ENCODE measurements at regions not wholly inside any gene's neighbourhood (a gene's known extent, or its start where the extent isn't known, plus 50 kb on each side); places are given as distances from the start of the nearest gene placed in this dataset.

DNA sequence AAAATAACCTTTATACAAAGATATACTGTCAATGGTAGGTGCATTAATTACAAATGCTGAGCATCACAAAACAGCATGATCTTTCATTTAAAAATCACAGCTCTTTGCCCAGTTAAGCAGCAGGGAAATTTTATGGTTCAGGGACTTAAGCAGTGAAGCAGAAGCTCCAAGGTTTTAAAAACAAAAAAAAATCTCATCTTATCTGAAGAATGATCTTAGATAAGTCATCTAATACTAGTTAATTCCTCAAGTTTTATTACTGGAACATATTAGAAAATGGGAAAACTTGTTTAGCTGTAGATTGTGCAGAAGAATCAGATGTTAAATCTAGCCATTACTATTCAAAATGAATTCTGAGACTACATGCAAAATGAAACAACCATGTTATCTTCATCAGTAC, 289.9 kb downstream of the GASK1B start:
- POLR2A ChIA-PET = no interaction called here
- Mint-ChIP-seq H3K4me1 (ENCODE audit: insufficient read depth, unreplicated experiment) (peaks cover 5% of the 10 kb centered on the region), H3K27me3 (ENCODE audit: insufficient read depth, unreplicated experiment) (no peaks in the 10 kb centered on the region), H3K27ac (ENCODE audit: low read depth, unreplicated experiment) (no peak overlapping the region), H3K36me3 (ENCODE audit: insufficient read depth, unreplicated experiment) (no peaks in the 10 kb centered on the region), H3K4me3 (ENCODE audit: unreplicated experiment) (no peak overlapping the region), H3K9me3 (ENCODE audit: unreplicated experiment) (no peaks in the 10 kb centered on the region)
- intact Hi-C loops (cut with micrococcal nuclease) = no loop called here
- no TSS peak for BruUV-seq (replicated peaks)
- DNase-seq (ENCODE audit: unreplicated experiment) = no peak
- CTCF ChIA-PET = interaction anchor here (1.2 kb wide), 1 partner anchor 10 kb away, joined by 4 read pairs; no protein-coding TSS in a partner anchor
- TF ChIP-seq, protein P1, sequence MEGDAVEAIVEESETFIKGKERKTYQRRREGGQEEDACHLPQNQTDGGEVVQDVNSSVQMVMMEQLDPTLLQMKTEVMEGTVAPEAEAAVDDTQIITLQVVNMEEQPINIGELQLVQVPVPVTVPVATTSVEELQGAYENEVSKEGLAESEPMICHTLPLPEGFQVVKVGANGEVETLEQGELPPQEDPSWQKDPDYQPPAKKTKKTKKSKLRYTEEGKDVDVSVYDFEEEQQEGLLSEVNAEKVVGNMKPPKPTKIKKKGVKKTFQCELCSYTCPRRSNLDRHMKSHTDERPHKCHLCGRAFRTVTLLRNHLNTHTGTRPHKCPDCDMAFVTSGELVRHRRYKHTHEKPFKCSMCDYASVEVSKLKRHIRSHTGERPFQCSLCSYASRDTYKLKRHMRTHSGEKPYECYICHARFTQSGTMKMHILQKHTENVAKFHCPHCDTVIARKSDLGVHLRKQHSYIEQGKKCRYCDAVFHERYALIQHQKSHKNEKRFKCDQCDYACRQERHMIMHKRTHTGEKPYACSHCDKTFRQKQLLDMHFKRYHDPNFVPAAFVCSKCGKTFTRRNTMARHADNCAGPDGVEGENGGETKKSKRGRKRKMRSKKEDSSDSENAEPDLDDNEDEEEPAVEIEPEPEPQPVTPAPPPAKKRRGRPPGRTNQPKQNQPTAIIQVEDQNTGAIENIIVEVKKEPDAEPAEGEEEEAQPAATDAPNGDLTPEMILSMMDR (IDR thresholded peaks at IDR 0.05; ENCODE audit: unreplicated experiment) = no peak

DNA sequence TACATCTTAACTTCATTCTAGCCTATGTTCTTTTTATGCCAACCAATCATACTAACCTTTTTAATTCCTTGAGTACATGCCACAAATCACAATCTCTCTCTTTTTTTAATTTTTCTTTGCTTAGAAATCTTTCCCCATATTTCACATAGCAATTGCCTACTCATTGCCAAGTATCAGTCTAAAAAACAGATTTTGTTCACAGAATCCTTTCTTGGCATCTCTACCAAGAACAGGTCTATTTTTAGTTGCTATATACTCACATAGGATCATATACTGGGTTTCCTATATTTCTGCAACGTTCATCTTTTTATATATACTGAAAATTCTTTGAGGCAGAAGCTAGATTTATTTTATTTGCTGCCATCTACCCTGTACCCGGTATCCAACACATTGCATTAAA, 292.1 kb downstream of the GASK1B start:
- ChIA-PET CTCF (no interaction called here), POLR2A (no interaction called here)
- DNase-seq (ENCODE audit: unreplicated experiment) = no peak
- Mint-ChIP-seq H3K27ac (ENCODE audit: low read depth, unreplicated experiment) (no peak overlapping the region), H3K4me3 (ENCODE audit: unreplicated experiment) (no peak overlapping the region), H3K9me3 (ENCODE audit: unreplicated experiment) (peaks cover 8% of the 10 kb centered on the region), H3K27me3 (ENCODE audit: insufficient read depth, unreplicated experiment) (no peaks in the 10 kb centered on the region), H3K4me1 (ENCODE audit: insufficient read depth, unreplicated experiment) (no peaks in the 10 kb centered on the region), H3K36me3 (ENCODE audit: insufficient read depth, unreplicated experiment) (no peaks in the 10 kb centered on the region)
- intact Hi-C loops (cut with micrococcal nuclease) = no loop called here
- TF ChIP-seq, protein P1 (IDR thresholded peaks at IDR 0.05; ENCODE audit: unreplicated experiment) = no peak
- no TSS peak for BruUV-seq (replicated peaks)

DNA sequence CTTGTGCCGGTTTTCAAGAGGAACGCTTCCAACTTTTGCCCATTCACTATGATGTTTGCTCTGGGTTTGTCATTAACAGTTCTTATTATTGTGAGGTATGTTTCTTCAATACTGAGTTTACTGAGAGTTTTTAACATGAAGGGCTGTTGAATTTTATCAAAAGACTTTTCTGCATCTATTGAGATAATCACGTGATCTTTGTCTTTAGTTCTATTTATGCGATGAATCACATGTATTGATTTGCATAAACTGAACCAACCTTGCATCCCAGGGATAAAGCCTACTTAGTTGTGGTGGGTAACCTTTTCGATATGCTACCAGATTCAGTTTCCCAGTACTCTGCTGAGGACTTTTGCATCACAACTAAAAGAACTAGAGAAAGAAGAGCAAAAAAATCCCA, 318.0 kb downstream of the GASK1B start:
- H3K4me1 Mint-ChIP-seq (ENCODE audit: insufficient read depth, unreplicated experiment) = no peaks in the 10 kb centered on the region
- H3K36me3 Mint-ChIP-seq (ENCODE audit: insufficient read depth, unreplicated experiment) = no peaks in the 10 kb centered on the region
- no peaks in the 10 kb centered on the region for H3K9me3 Mint-ChIP-seq (ENCODE audit: unreplicated experiment)
- intact Hi-C loops (cut with micrococcal nuclease) = no loop called here
- no peak overlapping the region for H3K27ac Mint-ChIP-seq (ENCODE audit: low read depth, unreplicated experiment)
- no peaks in the 10 kb centered on the region for H3K27me3 Mint-ChIP-seq (ENCODE audit: insufficient read depth, unreplicated experiment)
- POLR2A ChIA-PET = no interaction called here
- BruUV-seq (replicated peaks) = no TSS peak
- CTCF ChIA-PET = no interaction called here
- TF ChIP-seq, protein P1 (IDR thresholded peaks at IDR 0.05; ENCODE audit: unreplicated experiment) = no peak
- DNase-seq (ENCODE audit: unreplicated experiment) = no peak
- no peak overlapping the region for H3K4me3 Mint-ChIP-seq (ENCODE audit: unreplicated experiment)

DNA sequence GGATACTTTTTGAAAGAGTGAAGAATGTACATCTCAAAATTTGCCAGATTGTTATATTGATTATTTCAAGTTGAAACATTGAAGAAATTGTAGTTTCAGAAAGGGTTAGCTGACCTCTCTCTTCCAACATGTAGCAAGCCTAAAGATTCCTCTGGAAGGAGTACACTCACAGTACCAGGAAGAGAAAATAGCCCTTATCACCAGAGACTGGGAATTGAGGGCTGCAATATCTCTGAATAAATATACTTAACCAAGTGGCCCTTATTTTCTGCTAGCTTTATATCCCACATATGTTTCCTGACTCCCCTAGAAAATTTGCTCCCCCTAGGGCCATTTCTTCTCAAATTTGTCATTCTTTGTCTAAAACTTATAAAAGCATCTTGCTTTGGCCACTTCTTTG, 332.2 kb downstream of the GASK1B start:
- POLR2A ChIA-PET = no interaction called here
- no peaks in the 10 kb centered on the region for H3K36me3 Mint-ChIP-seq (ENCODE audit: insufficient read depth, unreplicated experiment)
- no peaks in the 10 kb centered on the region for H3K27me3 Mint-ChIP-seq (ENCODE audit: insufficient read depth, unreplicated experiment)
- no peak overlapping the region for H3K4me3 Mint-ChIP-seq (ENCODE audit: unreplicated experiment)
- TF ChIP-seq, protein P1 (IDR thresholded peaks at IDR 0.05; ENCODE audit: unreplicated experiment) = no peak
- CTCF ChIA-PET = interaction anchor here (0.6 kb wide), 2 partner anchors 124 to 138 kb away, joined by 3 to 5 read pairs; no protein-coding TSS in a partner anchor
- BruUV-seq (replicated peaks) = no TSS peak
- H3K9me3 Mint-ChIP-seq (ENCODE audit: unreplicated experiment) = no peaks in the 10 kb centered on the region
- intact Hi-C loops (cut with micrococcal nuclease) = no loop called here
- no peak overlapping the region for H3K27ac Mint-ChIP-seq (ENCODE audit: low read depth, unreplicated experiment)
- peaks cover 5% of the 10 kb centered on the region for H3K4me1 Mint-ChIP-seq (ENCODE audit: insufficient read depth, unreplicated experiment)
- no peak for DNase-seq (ENCODE audit: unreplicated experiment)

Measured in MCF 10A (cell line).